Gastroesophageal sphincter (tissue), 3 donors: ENCODE measurements at regions not wholly inside any gene's neighbourhood (a gene's known extent, or its start where the extent isn't known, plus 50 kb on each side); places are given as distances from the start of the nearest gene placed in this dataset.

Source experiments
- CTCF ChIP-seq, 4 experiments: fragments of 200-600 bp in 2 of 4; fragments of 450-650 bp in 2 of 4; sonication (generic) in 1 of 4; IDR thresholded peaks; one replicate each; pipeline ENCODE4 v1.5.1; 2017 to 2019; ENCODE audit warnings: antibody characterized with exemption in 4 of 4, mild to moderate bottlenecking in 2 of 4, moderate library complexity in 2 of 4
- POLR2A ChIP-seq, 2 donors: fragments of 450-650 bp; IDR thresholded peaks; one replicate each; pipeline ENCODE4 v1.6.1; 2017; ENCODE audit warnings: antibody characterized with exemption in 2 of 2, mild to moderate bottlenecking in 2 of 2, moderate library complexity in 1 of 2

DNA sequence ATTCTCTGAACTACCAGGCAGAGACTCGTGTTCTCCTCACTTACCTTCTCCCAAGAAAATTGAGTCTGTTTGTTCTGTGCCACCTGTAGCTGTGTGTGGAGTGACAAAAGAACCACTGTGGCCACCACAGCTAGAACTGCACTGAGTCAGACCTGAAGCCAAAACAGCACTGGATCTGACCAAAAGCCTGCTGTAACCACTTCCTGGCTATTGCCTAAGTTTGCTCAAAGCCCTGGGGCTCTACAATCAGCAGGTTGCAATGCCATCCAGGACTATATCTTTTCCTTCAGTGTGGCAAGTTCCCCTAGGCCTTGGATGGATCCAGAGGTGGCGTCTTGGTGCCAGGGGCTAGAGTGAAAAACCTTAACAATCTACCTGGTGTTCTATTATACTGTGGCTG lies 449.1 kb downstream of the FAM133A start:
- TF ChIP-seq CTCF (IDR thresholded peaks at IDR 0.05) (no peak), POLR2A (IDR thresholded peaks at IDR 0.05) (no peak)
